Chondrocyte (in vitro differentiated cells): ENCODE measurements at regions not wholly inside any gene's neighbourhood (a gene's known extent, or its start where the extent isn't known, plus 50 kb on each side); places are given as distances from the start of the nearest gene placed in this dataset.
A peak's percentile ranks its signal among the peaks of the same experiment; 100 is the strongest.

Experiments used
- DNase-seq: peaks from one replicate; pipeline ENCODE4 v3.0.0; 2021; ENCODE audit warnings: mixed read lengths, low spot score
- H3K27ac Mint-ChIP-seq: one replicate; pipeline ENCODE4 v1.8.0; 2021; ENCODE audit warnings: mild to moderate bottlenecking, moderate library complexity, mixed read lengths; ENCODE audit not compliant: unreplicated experiment
- H3K27me3 Mint-ChIP-seq: 2 replicates; pipeline ENCODE4 v1.8.0; 2021; ENCODE audit warnings: low read depth, mixed read lengths
- H3K36me3 Mint-ChIP-seq: 2 replicates; pipeline ENCODE4 v1.8.0; 2021; ENCODE audit warnings: low read depth, mixed read lengths
- H3K4me1 Mint-ChIP-seq: 2 replicates; pipeline ENCODE4 v1.8.0; 2021; ENCODE audit warnings: low read depth, mild to moderate bottlenecking, mixed read lengths
- H3K4me3 Mint-ChIP-seq: one replicate; pipeline ENCODE4 v1.8.0; 2021; ENCODE audit warnings: mild to moderate bottlenecking, moderate library complexity, mixed read lengths; ENCODE audit not compliant: unreplicated experiment
- H3K9me3 Mint-ChIP-seq: 2 replicates; pipeline ENCODE4 v1.8.0; 2021; ENCODE audit warnings: low read depth, mixed read lengths
- CTCF ChIP-seq: fragments of 200-600 bp; sonication (generic); IDR thresholded peaks from 2 replicates; pipeline ENCODE4 v1.5.0; 2021; ENCODE audit warnings: antibody characterized with exemption, mild to moderate bottlenecking, moderate library complexity

- H3K27ac Mint-ChIP-seq: no peak overlapping the region
- peak; percentile 35 for DNase-seq
- H3K4me3 Mint-ChIP-seq: no peak overlapping the region
- H3K27me3 Mint-ChIP-seq: peaks cover 20% of the 10 kb centered on the region
- no peaks in the 10 kb centered on the region for H3K36me3 Mint-ChIP-seq
- H3K4me1 Mint-ChIP-seq: no peaks in the 10 kb centered on the region
- no peak for TF ChIP-seq CTCF
- H3K9me3 Mint-ChIP-seq: no peaks in the 10 kb centered on the region
Measured at GRCh38 chr20:24816431-24816830, 132.6 kb upstream of the CST7 start.

- Mint-ChIP-seq H3K4me3 (no peak overlapping the region), H3K27ac (no peak overlapping the region), H3K27me3 (peaks cover 20% of the 10 kb centered on the region), H3K4me1 (no peaks in the 10 kb centered on the region), H3K9me3 (no peaks in the 10 kb centered on the region), H3K36me3 (no peaks in the 10 kb centered on the region)
- DNase-seq: no peak
- TF ChIP-seq CTCF: no peak
Measured at GRCh38 chr20:24816907-24817306, 132.2 kb upstream of the CST7 start.

- peak; percentile 63 for DNase-seq
- H3K4me1 Mint-ChIP-seq: no peaks in the 10 kb centered on the region
- no peak overlapping the region for H3K27ac Mint-ChIP-seq
- no peak for TF ChIP-seq CTCF
- no peaks in the 10 kb centered on the region for H3K36me3 Mint-ChIP-seq
- no peak overlapping the region for H3K4me3 Mint-ChIP-seq
- peaks cover 25% of the 10 kb centered on the region for H3K27me3 Mint-ChIP-seq
- no peaks in the 10 kb centered on the region for H3K9me3 Mint-ChIP-seq
Measured at GRCh38 chr20:24817351-24817750, 131.7 kb upstream of the CST7 start.

- peaks cover 22% of the 10 kb centered on the region for H3K27me3 Mint-ChIP-seq
- H3K36me3 Mint-ChIP-seq: no peaks in the 10 kb centered on the region
- TF ChIP-seq CTCF: no peak
Measured at GRCh38 chr20:24818056-24818455, 131.0 kb upstream of the CST7 start.

GRCh38 chr20:24819331-24819965, 129.6 kb upstream of the CST7 start:
- Mint-ChIP-seq H3K4me1 (no peaks in the 10 kb centered on the region), H3K27ac (no peak overlapping the region), H3K9me3 (no peaks in the 10 kb centered on the region), H3K4me3 (no peak overlapping the region), H3K36me3 (no peaks in the 10 kb centered on the region), H3K27me3 (peaks cover 23% of the 10 kb centered on the region)
- DNase-seq: peak; percentile 61
- TF ChIP-seq CTCF: no peak

More at GRCh38 chr20:24818056-24818455, 131.0 kb upstream of the CST7 start:
- no peaks in the 10 kb centered on the region for H3K4me1 Mint-ChIP-seq
- H3K9me3 Mint-ChIP-seq: no peaks in the 10 kb centered on the region
- DNase-seq: no peak
- H3K4me3 Mint-ChIP-seq: no peak overlapping the region
- no peak overlapping the region for H3K27ac Mint-ChIP-seq
